Peyer's patch (tissue), 4 donors: ENCODE measurements at regions not wholly inside any gene's neighbourhood (a gene's known extent, or its start where the extent isn't known, plus 50 kb on each side); places are given as distances from the start of the nearest gene placed in this dataset.

Experiments used
- POLR2A ChIP-seq, 2 donors: fragments of 450-650 bp; IDR thresholded peaks; one replicate each; pipeline ENCODE4 v1.5.1; 2017; ENCODE audit warnings: antibody characterized with exemption in 2 of 2, mild to moderate bottlenecking in 2 of 2, moderate library complexity in 2 of 2
- TF ChIP-seq, protein P1 (sequence below), 6 experiments: fragments of 450-650 bp in 4 of 6; fragments of 200-600 bp in 2 of 6; sonication (generic) in 1 of 6; IDR thresholded peaks; one replicate each; pipeline ENCODE4 v1.5.1; 2017 to 2019; ENCODE audit warnings: antibody characterized with exemption in 6 of 6, mild to moderate bottlenecking in 3 of 6, moderate library complexity in 1 of 6

DNA sequence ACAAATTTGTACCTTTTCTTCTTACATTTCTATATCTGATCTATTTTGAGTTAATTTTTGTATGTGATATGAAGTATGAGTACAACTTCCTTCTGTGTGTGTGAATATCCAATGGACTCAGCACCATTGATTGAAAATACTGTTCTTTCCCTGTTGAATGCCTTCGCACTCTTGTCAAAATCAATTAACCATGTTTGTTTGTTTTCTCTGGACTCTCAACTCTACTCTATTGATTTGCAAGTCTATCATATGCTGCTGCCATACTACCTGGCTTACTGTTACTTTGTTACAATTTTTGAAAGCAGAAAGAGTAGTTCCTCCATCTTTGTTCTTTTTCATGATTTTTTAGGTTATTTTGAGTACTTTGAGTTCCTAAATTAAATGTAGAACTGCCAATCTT lies 1437.4 kb upstream of the SPRY2 start:
- TF ChIP-seq, protein P1, sequence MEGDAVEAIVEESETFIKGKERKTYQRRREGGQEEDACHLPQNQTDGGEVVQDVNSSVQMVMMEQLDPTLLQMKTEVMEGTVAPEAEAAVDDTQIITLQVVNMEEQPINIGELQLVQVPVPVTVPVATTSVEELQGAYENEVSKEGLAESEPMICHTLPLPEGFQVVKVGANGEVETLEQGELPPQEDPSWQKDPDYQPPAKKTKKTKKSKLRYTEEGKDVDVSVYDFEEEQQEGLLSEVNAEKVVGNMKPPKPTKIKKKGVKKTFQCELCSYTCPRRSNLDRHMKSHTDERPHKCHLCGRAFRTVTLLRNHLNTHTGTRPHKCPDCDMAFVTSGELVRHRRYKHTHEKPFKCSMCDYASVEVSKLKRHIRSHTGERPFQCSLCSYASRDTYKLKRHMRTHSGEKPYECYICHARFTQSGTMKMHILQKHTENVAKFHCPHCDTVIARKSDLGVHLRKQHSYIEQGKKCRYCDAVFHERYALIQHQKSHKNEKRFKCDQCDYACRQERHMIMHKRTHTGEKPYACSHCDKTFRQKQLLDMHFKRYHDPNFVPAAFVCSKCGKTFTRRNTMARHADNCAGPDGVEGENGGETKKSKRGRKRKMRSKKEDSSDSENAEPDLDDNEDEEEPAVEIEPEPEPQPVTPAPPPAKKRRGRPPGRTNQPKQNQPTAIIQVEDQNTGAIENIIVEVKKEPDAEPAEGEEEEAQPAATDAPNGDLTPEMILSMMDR (IDR thresholded peaks at IDR 0.05), result no peak
- no peak for TF ChIP-seq POLR2A (IDR thresholded peaks at IDR 0.05)
